ENCODE measurements at regions not wholly inside any gene's neighbourhood (a gene's known extent, or its start where the extent isn't known, plus 50 kb on each side); places are given as distances from the start of the nearest gene placed in this dataset.

GRCh38 chr6:19905584-19905983 lies 68.4 kb downstream of the ID4 start:
- intact Hi-C loops (cut with DNase I, micrococcal nuclease), result no loop called here
- Histone ChIP-seq H3K9me3 (no peaks in the 10 kb centered on the region), H3K36me3 (ENCODE audit: low read depth) (no peaks in the 10 kb centered on the region), H3K4me1 (ENCODE audit: low read depth) (no peaks in the 10 kb centered on the region), H3K4me3 (no peak overlapping the region)
- DNase-seq (no peak), ATAC-seq (no peak)
- TF ChIP-seq, protein P1, sequence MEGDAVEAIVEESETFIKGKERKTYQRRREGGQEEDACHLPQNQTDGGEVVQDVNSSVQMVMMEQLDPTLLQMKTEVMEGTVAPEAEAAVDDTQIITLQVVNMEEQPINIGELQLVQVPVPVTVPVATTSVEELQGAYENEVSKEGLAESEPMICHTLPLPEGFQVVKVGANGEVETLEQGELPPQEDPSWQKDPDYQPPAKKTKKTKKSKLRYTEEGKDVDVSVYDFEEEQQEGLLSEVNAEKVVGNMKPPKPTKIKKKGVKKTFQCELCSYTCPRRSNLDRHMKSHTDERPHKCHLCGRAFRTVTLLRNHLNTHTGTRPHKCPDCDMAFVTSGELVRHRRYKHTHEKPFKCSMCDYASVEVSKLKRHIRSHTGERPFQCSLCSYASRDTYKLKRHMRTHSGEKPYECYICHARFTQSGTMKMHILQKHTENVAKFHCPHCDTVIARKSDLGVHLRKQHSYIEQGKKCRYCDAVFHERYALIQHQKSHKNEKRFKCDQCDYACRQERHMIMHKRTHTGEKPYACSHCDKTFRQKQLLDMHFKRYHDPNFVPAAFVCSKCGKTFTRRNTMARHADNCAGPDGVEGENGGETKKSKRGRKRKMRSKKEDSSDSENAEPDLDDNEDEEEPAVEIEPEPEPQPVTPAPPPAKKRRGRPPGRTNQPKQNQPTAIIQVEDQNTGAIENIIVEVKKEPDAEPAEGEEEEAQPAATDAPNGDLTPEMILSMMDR (IDR thresholded peaks at IDR 0.05), result no peak

GRCh38 chr6:19906171-19906570 lies 69.0 kb downstream of the ID4 start:
- Histone ChIP-seq H3K4me1 (ENCODE audit: low read depth) (no peaks in the 10 kb centered on the region), H3K9me3 (no peaks in the 10 kb centered on the region), H3K4me3 (no peak overlapping the region), H3K36me3 (ENCODE audit: low read depth) (no peaks in the 10 kb centered on the region)
- TF ChIP-seq, protein P1 (IDR thresholded peaks at IDR 0.05), result no peak
- DNase-seq, result no peak
- intact Hi-C loops (cut with DNase I, micrococcal nuclease), result no loop called here
- ATAC-seq, result no peak

DNA sequence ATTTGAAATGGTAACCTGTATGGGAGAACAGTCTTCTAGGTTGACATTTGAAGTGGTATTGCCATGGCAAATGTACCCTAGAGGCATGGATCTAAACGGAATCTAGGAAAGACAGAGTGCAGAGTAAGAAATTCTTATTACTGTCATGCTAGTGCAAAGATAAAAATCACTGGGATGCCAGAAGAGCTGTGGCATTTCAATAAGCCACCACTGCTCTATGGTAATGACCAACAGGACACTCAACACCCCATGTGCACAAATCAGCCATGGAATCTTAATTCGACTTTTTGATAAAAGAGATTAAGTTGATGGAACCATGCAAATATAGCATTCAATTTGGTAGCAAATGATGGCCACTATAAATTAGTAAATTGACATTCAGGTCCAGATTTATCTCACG lies 74.1 kb downstream of the ID4 start:
- TF ChIP-seq, protein P1 (IDR thresholded peaks at IDR 0.05), result no peak
- DNase-seq, result no peak
- intact Hi-C loops (cut with DNase I, micrococcal nuclease), result no loop called here
- ATAC-seq, result no peak
- H3K9me3 ChIP-seq, result no peaks in the 10 kb centered on the region
- H3K36me3 ChIP-seq (ENCODE audit: low read depth), result no peaks in the 10 kb centered on the region
- no peak overlapping the region for H3K4me3 ChIP-seq
- H3K4me1 ChIP-seq (ENCODE audit: low read depth), result no peaks in the 10 kb centered on the region

- TF ChIP-seq, protein P1 (IDR thresholded peaks at IDR 0.05), result no peak
- no peaks in the 10 kb centered on the region for H3K4me1 ChIP-seq (ENCODE audit: low read depth)
- no peak for ATAC-seq
- no peak for DNase-seq
- H3K36me3 ChIP-seq (ENCODE audit: low read depth), result no peaks in the 10 kb centered on the region
- no peak overlapping the region for H3K4me3 ChIP-seq
- peaks cover 2% of the 10 kb centered on the region for H3K9me3 ChIP-seq
- intact Hi-C loops (cut with DNase I, micrococcal nuclease), result no loop called here
These were observed 81.3 kb downstream of the ID4 start for GRCh38 chr6:19918436-19918835.

- no peaks in the 10 kb centered on the region for H3K4me1 ChIP-seq (ENCODE audit: low read depth)
- intact Hi-C loops (cut with DNase I, micrococcal nuclease), result no loop called here
- TF ChIP-seq, protein P1 (IDR thresholded peaks at IDR 0.05), result no peak
- H3K36me3 ChIP-seq (ENCODE audit: low read depth), result no peaks in the 10 kb centered on the region
- no peak overlapping the region for H3K4me3 ChIP-seq
- DNase-seq (no peak), ATAC-seq (no peak)
- H3K9me3 ChIP-seq, result peaks cover 2% of the 10 kb centered on the region
These were observed 84.6 kb downstream of the ID4 start for GRCh38 chr6:19921786-19922185.

GRCh38 chr6:19925533-19925932 lies 88.4 kb downstream of the ID4 start:
- no peaks in the 10 kb centered on the region for H3K9me3 ChIP-seq
- TF ChIP-seq, protein P1 (IDR thresholded peaks at IDR 0.05), result no peak
- ATAC-seq, result no peak
- DNase-seq, result no peak
- H3K4me3 ChIP-seq, result no peak overlapping the region
- no peaks in the 10 kb centered on the region for H3K36me3 ChIP-seq (ENCODE audit: low read depth)
- no peaks in the 10 kb centered on the region for H3K4me1 ChIP-seq (ENCODE audit: low read depth)
- intact Hi-C loops (cut with DNase I, micrococcal nuclease), result no loop called here

Data from mucosa of descending colon (tissue), 3 donors.